ENCODE measurements at regions not wholly inside any gene's neighbourhood (a gene's known extent, or its start where the extent isn't known, plus 50 kb on each side); places are given as distances from the start of the nearest gene placed in this dataset.
"Not testable (repeated sequence)": the region's sequence is repeated elsewhere in the genome, so short reads cannot be mapped to it uniquely, and the experiment has no call there.

GRCh38 chr4:118410138-118410537 is 57.3 kb upstream of the PRSS12 start:
- DNase-seq (ENCODE audit: low read depth): no peak
- no peak overlapping the region for H3K4me3 ChIP-seq (ENCODE audit: control insufficient read depth, low read depth, low read length)
- TF ChIP-seq CTCF (IDR thresholded peaks at IDR 0.05; ENCODE audit: control insufficient read depth, insufficient read depth, low read depth, low read length, missing control alignments): no peak

- no peak overlapping the region for H3K4me3 ChIP-seq (ENCODE audit: control insufficient read depth, low read depth, low read length)
- no peak for TF ChIP-seq CTCF (IDR thresholded peaks at IDR 0.05; ENCODE audit: control insufficient read depth, insufficient read depth, low read depth, low read length, missing control alignments)
- peak; percentile 40 for DNase-seq (ENCODE audit: low read depth)
These were observed 64.5 kb upstream of the PRSS12 start for GRCh38 chr4:118417325-118417724.

GRCh38 chr4:118417800-118418199 is 65.0 kb upstream of the PRSS12 start:
- DNase-seq (ENCODE audit: low read depth); H3K4me3 ChIP-seq (ENCODE audit: control insufficient read depth, low read depth, low read length): not testable (repeated sequence)

GRCh38 chr4:118418396-118418795 is 65.6 kb upstream of the PRSS12 start:
- DNase-seq (ENCODE audit: low read depth); H3K4me3 ChIP-seq (ENCODE audit: control insufficient read depth, low read depth, low read length): not testable (repeated sequence)

- not testable (repeated sequence) for H3K4me3 ChIP-seq (ENCODE audit: control insufficient read depth, low read depth, low read length)
- DNase-seq (ENCODE audit: low read depth): peak; percentile 55
These were observed 66.8 kb upstream of the PRSS12 start for GRCh38 chr4:118419626-118420025.

GRCh38 chr4:118424062-118424461 is 71.3 kb upstream of the PRSS12 start:
- not testable (repeated sequence) for DNase-seq (ENCODE audit: low read depth); H3K4me3 ChIP-seq (ENCODE audit: control insufficient read depth, low read depth, low read length)
- peak; percentile 69 for TF ChIP-seq CTCF (IDR thresholded peaks at IDR 0.05; ENCODE audit: control insufficient read depth, insufficient read depth, low read depth, low read length, missing control alignments)

- H3K4me3 ChIP-seq (ENCODE audit: control insufficient read depth, low read depth, low read length); DNase-seq (ENCODE audit: low read depth): not testable (repeated sequence)
These were observed 76.1 kb upstream of the PRSS12 start for GRCh38 chr4:118428881-118429280.

- DNase-seq (ENCODE audit: low read depth); H3K4me3 ChIP-seq (ENCODE audit: control insufficient read depth, low read depth, low read length): not testable (repeated sequence)
These were observed 79.6 kb upstream of the PRSS12 start for GRCh38 chr4:118432359-118432758.

GRCh38 chr4:118433612-118434375 is 81.0 kb upstream of the PRSS12 start:
- not testable (repeated sequence) for H3K4me3 ChIP-seq (ENCODE audit: control insufficient read depth, low read depth, low read length); DNase-seq (ENCODE audit: low read depth)

- H3K4me3 ChIP-seq (ENCODE audit: control insufficient read depth, low read depth, low read length); DNase-seq (ENCODE audit: low read depth): not testable (repeated sequence)
These were observed 82.6 kb upstream of the PRSS12 start for GRCh38 chr4:118435415-118435814.

GRCh38 chr4:118442115-118442837 is 89.5 kb upstream of the PRSS12 start:
- not testable (repeated sequence) for DNase-seq (ENCODE audit: low read depth); H3K4me3 ChIP-seq (ENCODE audit: control insufficient read depth, low read depth, low read length)

- DNase-seq (ENCODE audit: low read depth); H3K4me3 ChIP-seq (ENCODE audit: control insufficient read depth, low read depth, low read length): not testable (repeated sequence)
These were observed 94.6 kb upstream of the PRSS12 start for GRCh38 chr4:118447397-118447796.

GRCh38 chr4:118454857-118455256 is 102.1 kb upstream of the PRSS12 start:
- DNase-seq (ENCODE audit: low read depth); H3K4me3 ChIP-seq (ENCODE audit: control insufficient read depth, low read depth, low read length): not testable (repeated sequence)

GRCh38 chr4:118461435-118461834 is 108.6 kb upstream of the PRSS12 start:
- H3K4me3 ChIP-seq (ENCODE audit: control insufficient read depth, low read depth, low read length); DNase-seq (ENCODE audit: low read depth): not testable (repeated sequence)

- DNase-seq (ENCODE audit: low read depth): peak; percentile 46
These were observed 113.0 kb upstream of the PRSS12 start for GRCh38 chr4:118465831-118466230.

More at GRCh38 chr4:118465831-118466230, 113.0 kb upstream of the PRSS12 start:
- not testable (repeated sequence) for H3K4me3 ChIP-seq (ENCODE audit: control insufficient read depth, low read depth, low read length)

All from AG09309 (cell line).